K562 (cell line): ENCODE measurements at regions not wholly inside any gene's neighbourhood (a gene's known extent, or its start where the extent isn't known, plus 50 kb on each side); places are given as distances from the start of the nearest gene placed in this dataset.

Experiments used
- ATAC-seq: fragments of 200-7000 bp; cut with Tn5 transposase; 3 replicates; pipeline ENCODE4 v1.9.1; 2020; ENCODE audit warnings: moderate library complexity
- BruUV-seq: library from RNA; stranded (reverse); fragments of 400-500 nt; replicated peaks from 2 replicates; lab custom pipeline; 2021; lab: Mats Ljungman, UMichigan
- CTCF ChIA-PET: fragments of 300-600 bp; formaldehyde crosslinking; extraction: SDS; loops from one replicate; lab custom pipeline; 2021; ENCODE audit warnings: low intra/inter-chr PET ratio; lab: Yijun Ruan, JAX
- POLR2A ChIA-PET: fragments of 300-600, 350-650 bp; sonication (Branson Sonifier 250); formaldehyde crosslinking; extraction: SDS; loops from one replicate; lab custom pipeline; 2021; ENCODE audit warnings: antibody characterized with exemption, inconsistent platforms; lab: Yijun Ruan, JAX
- DNase-seq, 4 experiments: peaks; one replicate each; pipeline versions ENCODE4 v3.0.0 to v3.0.0-alpha.2; 2011 to 2018; ENCODE audit warnings: low spot score in 3 of 4, mixed read lengths in 3 of 4; ENCODE audit errors: extremely low read depth in 1 of 4
- FAIRE-seq: peaks from 2 replicates; lab custom pipeline; 2011; peaks lifted over from hg19 to GRCh38; lab: Jason Lieb, UNC
- H2AFZ ChIP-seq: 2 replicates; pipeline ENCODE4 v1.6.0; 2011; ENCODE audit warnings: low read depth, low read length, control low read depth, inconsistent platforms
- H3K27ac ChIP-seq: fragments of 200-600 bp; 3 replicates; pipeline ENCODE4 v1.8.0; 2011; ENCODE audit warnings: low read depth, mild to moderate bottlenecking, control low read depth, inconsistent platforms, low read length, moderate library complexity, mixed read lengths; ENCODE audit errors: extremely low read depth
- H3K27me3 ChIP-seq, 2 experiments: fragments of 300-600 bp in 1 of 2; 2 replicates in 1 of 2; 3 replicates in 1 of 2; pipeline versions ENCODE4 v1.6.0 to v1.8.0; 2011; ENCODE audit warnings: inconsistent platforms in 2 of 2, low read length in 2 of 2, mild to moderate bottlenecking in 1 of 2, mixed read lengths in 1 of 2, moderate library complexity in 1 of 2; ENCODE audit not compliant: control insufficient read depth in 2 of 2, insufficient read depth in 2 of 2
- H3K36me3 ChIP-seq: fragments of 300-600 bp; 3 replicates; pipeline ENCODE4 v1.8.0; 2011; ENCODE audit warnings: mild to moderate bottlenecking, low read length, inconsistent platforms; ENCODE audit not compliant: control insufficient read depth, insufficient read depth
- H3K4me1 ChIP-seq, 2 experiments: fragments of 200-600 bp in 1 of 2; replicated peaks in 1 of 2; 2 replicates in 1 of 2; 3 replicates in 1 of 2; pipeline versions ENCODE4 v1.5.1 to v1.8.0; 2011; ENCODE audit warnings: inconsistent platforms in 2 of 2, low read length in 2 of 2, mild to moderate bottlenecking in 1 of 2, mixed read lengths in 1 of 2, moderate library complexity in 1 of 2; ENCODE audit not compliant: control insufficient read depth in 2 of 2, insufficient read depth in 2 of 2
- H3K4me2 ChIP-seq: 2 replicates; pipeline ENCODE4 v1.6.1; 2011; ENCODE audit warnings: low read length, control low read depth, inconsistent platforms, mixed read lengths; ENCODE audit not compliant: insufficient read depth
- H3K4me3 ChIP-seq: fragments of 200-600 bp; sonication (generic), shearing (Covaris generic); 2 replicates; pipeline ENCODE4 v1.5.1; 2016; ENCODE audit warnings: control low read depth, inconsistent platforms
- H3K79me2 ChIP-seq: fragments of 200-600 bp; 3 replicates; pipeline ENCODE4 v1.8.0; 2011; ENCODE audit warnings: low read length, inconsistent platforms; ENCODE audit not compliant: control insufficient read depth, insufficient read depth
- H3K9ac ChIP-seq, 2 experiments: 2 replicates each; pipeline versions ENCODE4 v1.6.0 to v1.6.1; 2011; ENCODE audit warnings: low read depth in 2 of 2, low read length in 2 of 2, control low read depth in 1 of 2, inconsistent platforms in 1 of 2, mild to moderate bottlenecking in 1 of 2, mixed read lengths in 1 of 2; ENCODE audit not compliant: insufficient read depth in 1 of 2
- H3K9me1 ChIP-seq: one replicate; pipeline ENCODE4 v1.6.0; 2011; ENCODE audit warnings: inconsistent platforms, mild to moderate bottlenecking, low read length, moderate library complexity; ENCODE audit not compliant: control insufficient read depth, insufficient read depth
- H3K9me3 ChIP-seq: replicated peaks from 2 replicates; pipeline ENCODE4 v1.5.1; 2011; ENCODE audit warnings: low read depth, low read length, inconsistent platforms; ENCODE audit not compliant: control insufficient read depth, insufficient read depth
- H4K20me1 ChIP-seq: replicated peaks from 2 replicates; pipeline ENCODE4 v1.6.1; 2011; ENCODE audit warnings: low read length, inconsistent platforms, mixed read lengths; ENCODE audit not compliant: control insufficient read depth, insufficient read depth
- BRD9 ChIP-seq: fragments of 450-650 bp; IDR thresholded peaks from 2 replicates; pipeline ENCODE4 v1.6.1; 2018; ENCODE audit warnings: low read depth; ENCODE audit not compliant: partially characterized antibody
- CBFA2T3 ChIP-seq: fragments of 450-650 bp; IDR thresholded peaks from 2 replicates; pipeline ENCODE4 v1.6.1; 2017
- CHD1 ChIP-seq: fragments of 200-600 bp; sonication (generic); IDR thresholded peaks from one replicate; pipeline ENCODE4 v1.6.1; 2012; ENCODE audit warnings: mild to moderate bottlenecking, moderate library complexity, low read length, inconsistent platforms
- CXXC5 ChIP-seq: fragments of 250-450 bp; sonication (Bioruptor Pico); IDR thresholded peaks from 2 replicates; pipeline ENCODE4 v1.8.0; 2022; ENCODE audit warnings: inconsistent platforms, mild to moderate bottlenecking, moderate library complexity
- E2F1 ChIP-seq: sonication (generic); formaldehyde crosslinking; IDR thresholded peaks from 2 replicates; pipeline ENCODE4 v1.8.1; 2023; ENCODE audit warnings: mild to moderate bottlenecking, missing genetic modification reagents, moderate library complexity
- GTF2F1 ChIP-seq: IDR thresholded peaks from 2 replicates; pipeline ENCODE4 v1.6.1; 2011; ENCODE audit warnings: low read depth, low read length, improper control_type of control experiment
- KDM1A ChIP-seq, 2 experiments: fragments of 450-650 bp; IDR thresholded peaks; 2 replicates each; pipeline ENCODE4 v1.6.1; 2016; ENCODE audit warnings: mild to moderate bottlenecking in 2 of 2
- MEF2D ChIP-seq: conservative IDR thresholded peaks from 2 replicates; pipeline ENCODE4 v1.6.1; 2016; ENCODE audit warnings: low read depth, missing genetic modification characterization, missing compliant biosample characterization
- PML ChIP-seq: IDR thresholded peaks from 2 replicates; pipeline ENCODE4 v1.6.1; 2012; ENCODE audit warnings: low read length, inconsistent platforms
- RUNX1 ChIP-seq: sonication (generic); IDR thresholded peaks from 2 replicates; pipeline ENCODE4 v1.6.1; 2016; ENCODE audit warnings: antibody characterized with exemption, low read depth
- SNIP1 ChIP-seq: fragments of 450-650 bp; IDR thresholded peaks from 2 replicates; pipeline ENCODE4 v1.7.1; 2017; ENCODE audit warnings: low read depth, mild to moderate bottlenecking
- TEAD4 ChIP-seq, 2 experiments: sonication (generic) in 1 of 2; formaldehyde crosslinking in 1 of 2; IDR thresholded peaks; 2 replicates each; pipeline versions ENCODE4 v1.6.1 to v1.8.0; 2012 to 2022; ENCODE audit warnings: borderline replicate concordance in 1 of 2, inconsistent platforms in 1 of 2, low read length in 1 of 2, mild to moderate bottlenecking in 1 of 2, missing genetic modification reagents in 1 of 2
- THAP7 ChIP-seq: fragments of 250-450 bp; sonication (Bioruptor Pico); IDR thresholded peaks from 2 replicates; pipeline ENCODE4 v1.5.0; 2021
- ZEB2 ChIP-seq: fragments of 450-650 bp; IDR thresholded peaks from 2 replicates; pipeline ENCODE4 v1.6.1; 2016
- ZNF263 ChIP-seq: sonication (generic); formaldehyde crosslinking; IDR thresholded peaks from 2 replicates; pipeline ENCODE4 v1.8.0; 2022; ENCODE audit warnings: mild to moderate bottlenecking, missing genetic modification reagents, borderline replicate concordance
- ZNF740 ChIP-seq, 3 experiments: fragments of 200-800 bp in 1 of 3; sonication (Bioruptor generic) in 1 of 3; sonication (generic) in 1 of 3; formaldehyde crosslinking in 1 of 3; IDR thresholded peaks; 2 replicates each; pipeline versions ENCODE4 v1.6.1 to v1.8.0; 2016 to 2022; ENCODE audit warnings: mild to moderate bottlenecking in 2 of 3, missing compliant biosample characterization in 2 of 3, missing genetic modification characterization in 2 of 3, missing genetic modification reagents in 1 of 3
- WGBS: fragments of 100-300 bp; shearing (Covaris generic); methylation state at CpG from one replicate; pipeline ENCODE4 v1.1.6; 2016; ENCODE audit warnings: low coverage, mixed read lengths; ENCODE audit not compliant: insufficient coverage; ENCODE audit errors: missing lambda C conversion rate; 5-methylcytosine and 5-hydroxymethylcytosine counted together
- in situ Hi-C: fragments of 300-500 bp; cut with MboI; formaldehyde crosslinking; loops from 4 replicates; pipeline ENCODE4 v1.15.0; 2018; ENCODE audit warnings: inconsistent platforms, mixed read lengths
- intact Hi-C: fragments of 100-400 bp; cut with micrococcal nuclease; formaldehyde crosslinking; loops from 2 replicates; pipeline ENCODE4 v1.14.2; 2022

- no peaks in the 10 kb centered on the region for H3K79me2 ChIP-seq
- no peak overlapping the region for H3K4me2 ChIP-seq
- FAIRE-seq (no peak), ATAC-seq (no peak), DNase-seq (no peak)
- WGBS = 13% methylated on average over 1 of the region's 1 CpG
- no TSS peak for BruUV-seq
- H3K27ac ChIP-seq = no peak overlapping the region
- CTCF ChIA-PET = no interaction called here
- no peaks in the 10 kb centered on the region for H3K9me1 ChIP-seq
- TF ChIP-seq TEAD4 (IDR thresholded peaks at IDR 0.05; ENCODE audit: low read length) = no peak
- TF ChIP-seq TEAD4 (CRISPR knock-in tag; IDR thresholded peaks at IDR 0.05; ENCODE audit: borderline replicate concordance) = no peak
- TF ChIP-seq PML = no peak
- no peak overlapping the region for H3K9ac ChIP-seq
- no peaks in the 10 kb centered on the region for H3K36me3 ChIP-seq
- H4K20me1 ChIP-seq = no peaks in the 10 kb centered on the region
- H3K4me1 ChIP-seq = no peaks in the 10 kb centered on the region
- no peaks in the 10 kb centered on the region for H3K27me3 ChIP-seq
- H3K4me3 ChIP-seq = no peak overlapping the region
- no peak overlapping the region for H2AFZ ChIP-seq
- POLR2A ChIA-PET = no interaction called here
- intact Hi-C loops (no loop called here), in situ Hi-C loops (no loop called here)
- H3K9me3 ChIP-seq = no peaks in the 10 kb centered on the region
These were observed 414.5 kb downstream of the PRDM5 start for GRCh38 chr4:120508036-120508435.

GRCh38 chr4:120506536-120506935 is 416.0 kb downstream of the PRDM5 start:
- DNase-seq (no peak), ATAC-seq (no peak), FAIRE-seq (no peak)
- 0% methylated on average over 1 of the region's 1 CpG for WGBS
- POLR2A ChIA-PET = no interaction called here
- Histone ChIP-seq H3K79me2 (no peaks in the 10 kb centered on the region), H3K27me3 (no peaks in the 10 kb centered on the region), H3K36me3 (no peaks in the 10 kb centered on the region), H2AFZ (no peak overlapping the region), H3K4me3 (no peak overlapping the region), H3K4me1 (no peaks in the 10 kb centered on the region), H3K9ac (no peak overlapping the region), H3K27ac (no peak overlapping the region), H3K9me1 (no peaks in the 10 kb centered on the region), H3K4me2 (no peak overlapping the region), H3K9me3 (no peaks in the 10 kb centered on the region), H4K20me1 (no peaks in the 10 kb centered on the region)
- intact Hi-C loops (no loop called here), in situ Hi-C loops (no loop called here)
- CTCF ChIA-PET = no interaction called here
- no TSS peak for BruUV-seq
- no peak for TF ChIP-seq ZNF263 (CRISPR knock-in tag)
- TF ChIP-seq ZEB2 = no peak
- no peak for TF ChIP-seq E2F1
- TF ChIP-seq THAP7 (CRISPR knock-in tag) = no peak
- no peak for TF ChIP-seq SNIP1
- no peak for TF ChIP-seq RUNX1
- no peak for TF ChIP-seq CXXC5
- no peak for TF ChIP-seq GTF2F1
- no peak for TF ChIP-seq BRD9
- no peak for TF ChIP-seq CBFA2T3
- TF ChIP-seq MEF2D (tag) = no peak
- TF ChIP-seq KDM1A (IDR thresholded peaks at IDR 0.05) = no peak
- no peak for TF ChIP-seq CHD1
- no peak for TF ChIP-seq ZNF740 (CRISPR knock-in tag; IDR thresholded peaks at IDR 0.05)
- TF ChIP-seq ZNF740 (tag; IDR thresholded peaks at IDR 0.05) = no peak
